Subcutaneous abdominal adipose tissue (tissue), 5 donors: ENCODE measurements at regions not wholly inside any gene's neighbourhood (a gene's known extent, or its start where the extent isn't known, plus 50 kb on each side); places are given as distances from the start of the nearest gene placed in this dataset.

ENCODE experiments used
- H3K27ac ChIP-seq: one replicate; pipeline ENCODE4 v1.7.0; 2013; ENCODE audit warnings: low read depth, mild to moderate bottlenecking, inconsistent platforms, low read length, moderate library complexity
- H3K27me3 ChIP-seq, 5 donors: one replicate each; pipeline ENCODE4 v1.7.0; 2013; ENCODE audit warnings: low read length in 5 of 5, inconsistent platforms in 1 of 5; ENCODE audit not compliant: control insufficient read depth in 5 of 5, insufficient read depth in 4 of 5
- H3K36me3 ChIP-seq, 5 donors: one replicate each; pipeline ENCODE4 v1.7.0; 2013; ENCODE audit warnings: low read length in 5 of 5; ENCODE audit not compliant: control insufficient read depth in 5 of 5, insufficient read depth in 5 of 5
- H3K4me1 ChIP-seq, 5 donors: one replicate each; pipeline ENCODE4 v1.7.0; 2013; ENCODE audit warnings: low read length in 5 of 5, mild to moderate bottlenecking in 3 of 5, moderate library complexity in 1 of 5; ENCODE audit not compliant: control insufficient read depth in 5 of 5, insufficient read depth in 5 of 5
- H3K4me3 ChIP-seq, 5 donors: one replicate each; pipeline ENCODE4 v1.7.0; 2013; ENCODE audit warnings: low read length in 5 of 5, low read depth in 1 of 5
- H3K9ac ChIP-seq, 5 donors: one replicate each; pipeline ENCODE4 v1.7.0; 2013; ENCODE audit warnings: low read length in 5 of 5, mild to moderate bottlenecking in 4 of 5, moderate library complexity in 3 of 5
- H3K9me3 ChIP-seq, 5 donors: one replicate each; pipeline ENCODE4 v1.7.0; 2013; ENCODE audit warnings: low read length in 5 of 5; ENCODE audit not compliant: control insufficient read depth in 5 of 5
- donor health status: healthy.
- donor health status: healthy.
- donor health status: healthy.
- donor health status: healthy.
- donor health status: healthy.

- Histone ChIP-seq H3K4me3 (no peak overlapping the region), H3K9me3 (no peaks in the 10 kb centered on the region), H3K4me1 (peaks cover 0 to 5% (median 0%) of the 10 kb centered on the region in 5 donors), H3K36me3 (no peaks in the 10 kb centered on the region), H3K27ac (no peak overlapping the region), H3K27me3 (no peaks in the 10 kb centered on the region), H3K9ac (no peak overlapping the region)
Measured at GRCh38 chr2:191615596-191615995, 62.3 kb upstream of the NABP1 start.

- Histone ChIP-seq H3K4me3 (no peak overlapping the region), H3K9me3 (no peaks in the 10 kb centered on the region), H3K36me3 (no peaks in the 10 kb centered on the region), H3K27ac (no peak overlapping the region), H3K27me3 (no peaks in the 10 kb centered on the region), H3K4me1 (peaks cover 0 to 3% (median 0%) of the 10 kb centered on the region in 5 donors), H3K9ac (no peak overlapping the region)
Measured at GRCh38 chr2:191617575-191617974, 60.4 kb upstream of the NABP1 start.

GRCh38 chr2:191618046-191618780 lies 59.7 kb upstream of the NABP1 start:
- H3K9me3 ChIP-seq = no peaks in the 10 kb centered on the region
- H3K9ac ChIP-seq = no peak overlapping the region
- no peak overlapping the region for H3K27ac ChIP-seq
- H3K4me3 ChIP-seq = no peak overlapping the region
- no peaks in the 10 kb centered on the region for H3K36me3 ChIP-seq
- H3K4me1 ChIP-seq = peaks cover 0 to 7% (median 4%) of the 10 kb centered on the region in 5 donors
- no peaks in the 10 kb centered on the region for H3K27me3 ChIP-seq

GRCh38 chr2:191618786-191619185 lies 59.1 kb upstream of the NABP1 start:
- H3K27ac ChIP-seq = no peak overlapping the region
- H3K36me3 ChIP-seq = no peaks in the 10 kb centered on the region
- H3K4me3 ChIP-seq = no peak overlapping the region
- H3K27me3 ChIP-seq = no peaks in the 10 kb centered on the region
- H3K9me3 ChIP-seq = no peaks in the 10 kb centered on the region
- H3K4me1 ChIP-seq = peaks cover 0 to 7% (median 4%) of the 10 kb centered on the region in 5 donors
- H3K9ac ChIP-seq = no peak overlapping the region

GRCh38 chr2:191620144-191620543 lies 57.8 kb upstream of the NABP1 start:
- Histone ChIP-seq H3K27me3 (no peaks in the 10 kb centered on the region), H3K9me3 (no peaks in the 10 kb centered on the region), H3K4me3 (no peak overlapping the region), H3K36me3 (no peaks in the 10 kb centered on the region), H3K27ac (no peak overlapping the region), H3K4me1 (peaks cover 0 to 11% (median 5%) of the 10 kb centered on the region in 5 donors), H3K9ac (no peak overlapping the region)

- no peak overlapping the region for H3K4me3 ChIP-seq
- no peak overlapping the region for H3K27ac ChIP-seq
- no peaks in the 10 kb centered on the region for H3K27me3 ChIP-seq
- H3K9ac ChIP-seq = no peak overlapping the region
- no peaks in the 10 kb centered on the region for H3K36me3 ChIP-seq
- peaks cover 0 to 11% (median 5%) of the 10 kb centered on the region in 5 donors for H3K4me1 ChIP-seq
- no peaks in the 10 kb centered on the region for H3K9me3 ChIP-seq
Measured at GRCh38 chr2:191622374-191623320, 55.3 kb upstream of the NABP1 start.

- H3K36me3 ChIP-seq = no peaks in the 10 kb centered on the region
- H3K27me3 ChIP-seq = no peaks in the 10 kb centered on the region
- H3K4me3 ChIP-seq = no peak overlapping the region
- H3K4me1 ChIP-seq = peaks cover 0 to 16% (median 7%) of the 10 kb centered on the region in 5 donors
- no peak overlapping the region for H3K27ac ChIP-seq
- no peaks in the 10 kb centered on the region for H3K9me3 ChIP-seq
- no peak overlapping the region for H3K9ac ChIP-seq
Measured at GRCh38 chr2:191625016-191625415, 52.9 kb upstream of the NABP1 start.

GRCh38 chr2:191625446-191625845 lies 52.5 kb upstream of the NABP1 start:
- peaks cover 0 to 16% (median 7%) of the 10 kb centered on the region in 5 donors for H3K4me1 ChIP-seq
- no peak overlapping the region for H3K9ac ChIP-seq
- H3K4me3 ChIP-seq = no peak overlapping the region
- H3K9me3 ChIP-seq = no peaks in the 10 kb centered on the region
- H3K27me3 ChIP-seq = no peaks in the 10 kb centered on the region
- H3K27ac ChIP-seq = no peak overlapping the region
- H3K36me3 ChIP-seq = no peaks in the 10 kb centered on the region

- H3K36me3 ChIP-seq = no peaks in the 10 kb centered on the region
- H3K4me1 ChIP-seq = peaks cover 0 to 20% (median 7%) of the 10 kb centered on the region in 5 donors
- H3K27me3 ChIP-seq = no peaks in the 10 kb centered on the region
- H3K27ac ChIP-seq = no peak overlapping the region
- H3K4me3 ChIP-seq = no peak overlapping the region
- H3K9ac ChIP-seq = no peak overlapping the region
- H3K9me3 ChIP-seq = no peaks in the 10 kb centered on the region
Measured at GRCh38 chr2:191626497-191627151, 51.3 kb upstream of the NABP1 start.
